HepG2 (cell line): ENCODE measurements at regions not wholly inside any gene's neighbourhood (a gene's known extent, or its start where the extent isn't known, plus 50 kb on each side); places are given as distances from the start of the nearest gene placed in this dataset.
"Not testable (repeated sequence)": the region's sequence is repeated elsewhere in the genome, so short reads cannot be mapped to it uniquely, and the experiment has no call there.

Experiments used
- ATAC-seq: fragments of 200-7000 bp; cut with Tn5 transposase; 3 replicates; pipeline ENCODE4 v1.9.1; 2020; ENCODE audit warnings: mild to moderate bottlenecking, moderate library complexity
- BruUV-seq: library from RNA; stranded (reverse); fragments of 400-500 nt; replicated peaks from 2 replicates; lab custom pipeline; 2021; lab: Mats Ljungman, UMichigan
- CTCF ChIA-PET: fragments of 300-600 bp; formaldehyde crosslinking; extraction: SDS; loops from one replicate; lab custom pipeline; 2021; ENCODE audit warnings: low total read pairs, inconsistent platforms, low intra/inter-chr PET ratio; lab: Yijun Ruan, JAX
- POLR2A ChIA-PET: fragments of 350-600 bp; sonication (Branson Sonifier 250); formaldehyde crosslinking; loops from one replicate; lab custom pipeline; 2020; ENCODE audit warnings: antibody characterized with exemption, inconsistent platforms; lab: Yijun Ruan, JAX
- DNase-seq: peaks from one replicate; pipeline ENCODE4 v3.0.0-alpha.2; 2015; ENCODE audit warnings: low spot score
- FAIRE-seq: peaks from 3 replicates; lab custom pipeline; 2011; peaks lifted over from hg19 to GRCh38; lab: Jason Lieb, UNC
- H2AFZ ChIP-seq: one replicate; pipeline ENCODE4 v1.6.1; 2011; ENCODE audit warnings: low read length, inconsistent platforms
- H3K27ac ChIP-seq: fragments of 300-600 bp; 3 replicates; pipeline ENCODE4 v1.8.0; 2011; ENCODE audit warnings: mixed run types, mild to moderate bottlenecking, mixed read lengths, low read length, inconsistent platforms; ENCODE audit not compliant: insufficient read depth; ENCODE audit errors: extremely low read length
- H3K27me3 ChIP-seq, 2 experiments: fragments of 200-600 bp in 1 of 2; 2 replicates in 1 of 2; 3 replicates in 1 of 2; pipeline versions ENCODE4 v1.6.0 to v1.8.0; 2011; ENCODE audit warnings: low read length in 2 of 2, mild to moderate bottlenecking in 2 of 2, moderate library complexity in 2 of 2, inconsistent platforms in 1 of 2; ENCODE audit not compliant: insufficient read depth in 2 of 2, control insufficient read depth in 1 of 2
- H3K36me3 ChIP-seq, 2 experiments: fragments of 200-600 bp in 1 of 2; replicated peaks in 1 of 2; 2 replicates in 1 of 2; 3 replicates in 1 of 2; pipeline versions ENCODE4 v1.5.1 to v1.8.0; 2011; ENCODE audit warnings: low read length in 2 of 2, inconsistent platforms in 1 of 2; ENCODE audit not compliant: insufficient read depth in 2 of 2, control insufficient read depth in 1 of 2
- H3K4me1 ChIP-seq: 2 replicates; pipeline ENCODE4 v1.5.1; 2012; ENCODE audit warnings: low read length, inconsistent platforms; ENCODE audit not compliant: insufficient read depth
- H3K4me2 ChIP-seq: 2 replicates; pipeline ENCODE4 v1.6.0; 2011; ENCODE audit warnings: low read depth, low read length, inconsistent platforms
- H3K4me3 ChIP-seq, 3 experiments: fragments of 200-600 bp in 1 of 3; sonication (generic), shearing (Covaris generic) in 1 of 3; replicated peaks in 1 of 3; 2 replicates each; pipeline ENCODE4 v1.5.1; 2011 to 2016; ENCODE audit warnings: low read length in 3 of 3, inconsistent platforms in 2 of 3, low read depth in 2 of 3, mild to moderate bottlenecking in 2 of 3, control low read depth in 1 of 3, mixed read lengths in 1 of 3; ENCODE audit not compliant: insufficient read depth in 1 of 3
- H3K79me2 ChIP-seq: one replicate; pipeline ENCODE4 v1.6.1; 2011; ENCODE audit warnings: low read length, inconsistent platforms; ENCODE audit not compliant: insufficient read depth
- H3K9ac ChIP-seq: 2 replicates; pipeline ENCODE4 v1.6.0; 2011; ENCODE audit warnings: mild to moderate bottlenecking, low read depth, low read length, inconsistent platforms; ENCODE audit not compliant: insufficient read depth
- H3K9me3 ChIP-seq: 2 replicates; pipeline ENCODE4 v1.5.1; 2012; ENCODE audit warnings: mild to moderate bottlenecking, low read length
- H4K20me1 ChIP-seq: 2 replicates; pipeline ENCODE4 v1.6.0; 2011; ENCODE audit warnings: inconsistent platforms, mild to moderate bottlenecking, low read length, moderate library complexity; ENCODE audit not compliant: insufficient read depth
- HOXA3 ChIP-seq: sonication (generic); formaldehyde crosslinking; IDR thresholded peaks from 2 replicates; pipeline ENCODE4 v1.5.0; 2020; ENCODE audit warnings: missing genetic modification reagents
- ISL2 ChIP-seq: sonication (generic); formaldehyde crosslinking; IDR thresholded peaks from 2 replicates; pipeline ENCODE4 v1.5.0; 2020; ENCODE audit warnings: missing genetic modification reagents
- KDM5A ChIP-seq: fragments of 200-600 bp; sonication (generic); IDR thresholded peaks from 2 replicates; pipeline ENCODE4 v1.7.0; 2018; ENCODE audit warnings: antibody characterized with exemption, mild to moderate bottlenecking, low read length, borderline replicate concordance
- ZBTB37 ChIP-seq: sonication (generic); formaldehyde crosslinking; IDR thresholded peaks from 2 replicates; pipeline ENCODE4 v1.4.0; 2020; ENCODE audit warnings: mild to moderate bottlenecking, missing genetic modification reagents
- ZFP36L2 ChIP-seq: sonication (generic); formaldehyde crosslinking; IDR thresholded peaks from 2 replicates; pipeline ENCODE4 v1.4.0; 2020; ENCODE audit warnings: missing genetic modification reagents
- ZNF619 ChIP-seq: sonication (generic); formaldehyde crosslinking; IDR thresholded peaks from 2 replicates; pipeline ENCODE4 v1.4.0; 2020; ENCODE audit warnings: mild to moderate bottlenecking, missing genetic modification reagents
- ZNF660 ChIP-seq: sonication (generic); formaldehyde crosslinking; IDR thresholded peaks from 2 replicates; pipeline ENCODE4 v1.5.1; 2020; ENCODE audit warnings: mild to moderate bottlenecking, low read depth, missing genetic modification reagents, borderline replicate concordance
- ZNF7 ChIP-seq: IDR thresholded peaks from 2 replicates; pipeline ENCODE4 v1.6.1; 2016; ENCODE audit warnings: missing biosample characterization, missing genetic modification reagents
- WGBS: methylation state at CpG from one replicate; pipeline ENCODE4 v1.1.6; 2017; ENCODE audit warnings: low lambda C conversion rate; 5-methylcytosine and 5-hydroxymethylcytosine counted together
- in situ Hi-C: cut with HindIII; loops from 2 replicates; pipeline ENCODE4 v1.10.0; 2017; ENCODE audit warnings: low pct_unique_long_range_greater_than_20kb; ENCODE audit not compliant: extremely low pct_ligation_motif_present
- intact Hi-C: fragments of 100-400 bp; cut with micrococcal nuclease; formaldehyde crosslinking; loops from one replicate; pipeline ENCODE4 v1.10.0; 2022; ENCODE audit not compliant: unreplicated experiment

- FAIRE-seq: no peak
- WGBS: 0% methylated on average over 3 of the region's 3 CpGs
- no peak overlapping the region for H3K4me3 ChIP-seq
- H3K27ac ChIP-seq: no peak overlapping the region
- POLR2A ChIA-PET: no interaction called here
- intact Hi-C loops (no loop called here), in situ Hi-C loops (no loop called here)
- H3K27me3 ChIP-seq: no peaks in the 10 kb centered on the region
- H3K9me3 ChIP-seq: peaks cover 25% of the 10 kb centered on the region
- no peak overlapping the region for H3K4me2 ChIP-seq
- H2AFZ ChIP-seq: no peak overlapping the region
- BruUV-seq: no TSS peak
- no peaks in the 10 kb centered on the region for H3K79me2 ChIP-seq
- H4K20me1 ChIP-seq: no peaks in the 10 kb centered on the region
- H3K9ac ChIP-seq: no peak overlapping the region
- no peak for DNase-seq
- CTCF ChIA-PET: no interaction called here
- no peak for ATAC-seq
- TF ChIP-seq KDM5A (no peak), ZBTB37 (CRISPR knock-in tag) (no peak), ZNF660 (CRISPR knock-in tag) (no peak)
- H3K4me1 ChIP-seq: peaks cover 9% of the 10 kb centered on the region
- H3K36me3 ChIP-seq: no peaks in the 10 kb centered on the region
These were observed 434.1 kb downstream of the ZNF536 start for GRCh38 chr19:30806311-30806710.

- BruUV-seq: no TSS peak
- Histone ChIP-seq H3K9ac (no peak overlapping the region), H3K4me3 (no peak overlapping the region), H3K4me1 (no peaks in the 10 kb centered on the region), H3K9me3 (peaks cover 22% of the 10 kb centered on the region), H3K27me3 (0 out of 5 replicates have a peak, but pooled peaks cover 0 to 1% of the 10 kb centered on the region in 2 experiments), H3K27ac (no peak overlapping the region), H4K20me1 (no peaks in the 10 kb centered on the region), H3K4me2 (no peak overlapping the region), H3K79me2 (no peaks in the 10 kb centered on the region), H3K36me3 (no peaks in the 10 kb centered on the region), H2AFZ (no peak overlapping the region)
- POLR2A ChIA-PET: no interaction called here
- intact Hi-C loops (no loop called here), in situ Hi-C loops (no loop called here)
- DNase-seq: no peak
- 30% methylated on average over 5 of the region's 5 CpGs for WGBS
- TF ChIP-seq ISL2 (CRISPR knock-in tag) (no peak), ZNF7 (CRISPR knock-in tag) (no peak), HOXA3 (CRISPR knock-in tag) (no peak), ZFP36L2 (CRISPR knock-in tag) (no peak), ZNF619 (CRISPR knock-in tag) (no peak)
- CTCF ChIA-PET: no interaction called here
- no peak for ATAC-seq
- FAIRE-seq: no peak
These were observed 432.6 kb downstream of the ZNF536 start for GRCh38 chr19:30804751-30805150.

- H3K4me3 ChIP-seq, H3K79me2 ChIP-seq, in situ Hi-C loops, H4K20me1 ChIP-seq, CTCF ChIA-PET, ATAC-seq, FAIRE-seq, H2AFZ ChIP-seq, POLR2A ChIA-PET, BruUV-seq, H3K27me3 ChIP-seq, H3K9ac ChIP-seq, DNase-seq, intact Hi-C loops, H3K27ac ChIP-seq, H3K4me2 ChIP-seq, H3K36me3 ChIP-seq, H3K4me1 ChIP-seq: not testable (repeated sequence)
- peaks cover 22% of the 10 kb centered on the region for H3K9me3 ChIP-seq
- 4% methylated on average over 3 of the region's 3 CpGs for WGBS
These were observed 432.1 kb downstream of the ZNF536 start for GRCh38 chr19:30804333-30804732.
